MM.1S (cell line): ENCODE measurements at regions not wholly inside any gene's neighbourhood (a gene's known extent, or its start where the extent isn't known, plus 50 kb on each side); places are given as distances from the start of the nearest gene placed in this dataset.

ENCODE experiments used
- CTCF ChIP-seq: fragments of 300-600 bp; sonication (generic); IDR thresholded peaks from 2 replicates; pipeline ENCODE4 v1.5.1; 2016; ENCODE audit warnings: antibody characterized with exemption, low read length, mixed read lengths
- EZH2 ChIP-seq: fragments of 300-600 bp; sonication (generic); optimal IDR thresholded peaks from 2 replicates; pipeline ENCODE3; 2017; ENCODE audit warnings: low read depth, mild to moderate bottlenecking, antibody characterized with exemption, low read length, mixed read lengths
- EZH2phosphoT487 ChIP-seq: fragments of 300-600 bp; sonication (generic); IDR thresholded peaks from 2 replicates; pipeline ENCODE4 v1.6.1; 2018; ENCODE audit warnings: antibody characterized with exemption, low read length

GRCh38 chr1:14294860-14295536, 303.5 kb upstream of the KAZN start:
- TF ChIP-seq EZH2 (no peak), CTCF (no peak), EZH2phosphoT487 (no peak)
